T-helper 17 cell (primary cell): ENCODE measurements at regions not wholly inside any gene's neighbourhood (a gene's known extent, or its start where the extent isn't known, plus 50 kb on each side); places are given as distances from the start of the nearest gene placed in this dataset.

Experiments used
- ATAC-seq: fragments of 150-1000 bp; cut with Tn5 transposase; 2 replicates; pipeline ENCODE4 v1.10.0; 2021; ENCODE audit warnings: mild to moderate bottlenecking, moderate library complexity
- DNase-seq, 3 donors: peaks; one replicate each; pipeline versions ENCODE4 v3.0.0 to v3.0.0-alpha.2; 2020 to 2021
- H3K9me3 ChIP-seq: one replicate; pipeline ENCODE4 v1.7.0; 2013; ENCODE audit warnings: low read length, mild to moderate bottlenecking; ENCODE audit not compliant: control insufficient read depth, poor library complexity, severe bottlenecking
- H3K27ac Mint-ChIP-seq: one replicate; pipeline ENCODE4 v1.8.0; 2022; ENCODE audit warnings: mild to moderate bottlenecking, moderate library complexity, mixed read lengths
- H3K27me3 Mint-ChIP-seq: one replicate; pipeline ENCODE4 v1.8.0; 2022; ENCODE audit warnings: mixed read lengths
- H3K36me3 Mint-ChIP-seq: one replicate; pipeline ENCODE4 v1.8.0; 2022; ENCODE audit warnings: low read depth, mixed read lengths
- H3K4me1 Mint-ChIP-seq: one replicate; pipeline ENCODE4 v1.8.0; 2022; ENCODE audit warnings: mild to moderate bottlenecking, mixed read lengths
- H3K4me3 Mint-ChIP-seq: one replicate; pipeline ENCODE4 v1.8.0; 2022; ENCODE audit warnings: mild to moderate bottlenecking, moderate library complexity, mixed read lengths

DNA sequence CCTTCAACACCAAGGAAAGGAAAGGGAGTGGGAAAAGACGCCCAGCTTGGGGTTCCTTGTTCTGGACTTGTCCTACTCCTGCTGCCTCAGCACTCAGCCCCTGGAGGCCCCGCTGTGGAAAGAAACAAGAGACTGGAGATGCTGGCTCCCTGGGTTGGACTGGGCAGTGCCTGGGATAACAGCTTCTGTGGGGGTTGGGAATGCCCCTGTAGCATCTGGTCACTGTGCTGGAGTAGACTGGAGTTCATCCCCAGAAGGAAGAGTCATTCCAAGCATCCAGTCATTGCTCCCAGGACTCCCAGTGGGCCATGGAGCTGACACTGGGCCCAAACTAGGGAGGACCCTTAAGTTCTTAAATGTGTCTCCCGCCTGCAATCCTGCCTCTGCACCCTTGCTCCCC is 129.3 kb upstream of the HAAO start:
- H3K27ac Mint-ChIP-seq = no peak overlapping the region
- H3K9me3 ChIP-seq = no peaks in the 10 kb centered on the region
- DNase-seq = no peak
- peaks cover 51% of the 10 kb centered on the region for H3K27me3 Mint-ChIP-seq
- H3K4me1 Mint-ChIP-seq = peaks cover 2% of the 10 kb centered on the region
- ATAC-seq = no peak
- H3K36me3 Mint-ChIP-seq = peaks cover 7% of the 10 kb centered on the region
- H3K4me3 Mint-ChIP-seq = no peak overlapping the region

- Mint-ChIP-seq H3K27me3 (peaks cover 53% of the 10 kb centered on the region), H3K27ac (no peak overlapping the region), H3K4me3 (no peak overlapping the region), H3K4me1 (peaks cover 2% of the 10 kb centered on the region), H3K36me3 (peaks cover 7% of the 10 kb centered on the region)
- DNase-seq (no peak), ATAC-seq (no peak)
- H3K9me3 ChIP-seq = no peaks in the 10 kb centered on the region
Observed at GRCh38 chr2:42921147-42921520, 128.8 kb upstream of the HAAO start.

DNA sequence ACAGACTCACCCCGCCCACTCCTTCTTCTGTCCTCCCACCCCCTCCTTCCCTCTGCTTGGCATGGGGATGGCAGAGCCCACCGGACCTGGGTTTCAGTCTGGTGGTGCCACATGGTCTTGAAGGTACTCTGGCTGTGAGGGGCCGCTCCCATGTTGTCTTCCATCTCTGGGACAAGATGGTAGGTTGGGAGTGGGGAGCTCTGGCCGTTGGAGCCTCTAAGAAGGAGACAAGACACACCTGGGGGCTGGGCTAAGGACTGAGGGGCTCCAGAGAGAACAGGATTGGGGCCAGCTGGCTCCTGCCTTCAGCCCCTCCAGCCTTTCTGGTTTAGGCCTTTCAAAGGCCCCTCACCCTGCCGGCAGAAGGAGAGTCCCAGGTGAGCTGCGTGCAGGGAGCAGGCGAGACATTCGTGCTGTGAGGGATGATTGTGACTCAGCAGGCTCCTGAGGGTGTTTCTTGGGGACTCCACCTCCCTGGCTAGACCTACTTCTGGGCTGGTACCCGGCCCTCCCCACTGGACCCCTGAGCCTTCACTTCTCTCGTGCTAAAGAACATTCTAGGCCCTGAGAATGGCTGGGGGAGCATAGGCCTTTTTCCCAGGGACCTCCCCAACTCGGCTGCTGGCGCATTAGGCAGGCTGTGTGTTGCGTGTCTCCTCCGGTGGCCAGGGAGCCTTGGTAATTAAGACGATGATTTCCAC is 128.2 kb upstream of the HAAO start:
- ATAC-seq = no peak

DNA sequence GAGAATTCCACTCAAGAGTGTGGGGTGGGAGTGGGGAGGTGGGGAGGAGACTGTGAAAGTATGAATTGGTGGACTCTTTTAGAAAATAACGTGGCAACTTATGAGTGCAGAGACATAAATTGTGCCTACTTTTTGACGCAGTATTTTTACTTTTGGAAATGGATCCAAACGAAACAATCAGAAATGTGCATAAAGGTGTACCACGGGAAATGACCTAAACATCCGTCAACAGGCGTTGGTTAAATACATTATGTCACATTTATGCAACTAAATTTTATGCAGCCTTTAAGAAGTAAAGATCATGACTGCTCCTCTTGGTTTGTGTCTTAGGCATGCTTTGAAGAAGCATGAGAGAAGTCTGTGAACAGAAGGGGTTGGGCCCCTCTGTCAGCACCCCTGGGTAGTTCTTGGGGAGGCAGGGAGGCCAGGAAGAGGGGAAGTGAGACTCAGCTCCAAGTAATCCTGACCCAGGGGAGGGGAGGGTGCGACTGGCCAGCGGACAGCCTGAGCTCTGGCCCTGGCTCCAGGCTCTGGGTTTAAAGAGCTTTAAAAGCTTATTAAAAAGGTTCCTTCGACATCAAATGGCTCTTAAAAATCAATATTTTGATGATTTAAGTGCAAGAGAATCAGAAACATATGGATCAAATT is 126.4 kb upstream of the HAAO start:
- H3K9me3 ChIP-seq = no peaks in the 10 kb centered on the region
- Mint-ChIP-seq H3K27me3 (peaks cover 41% of the 10 kb centered on the region), H3K36me3 (peaks cover 4% of the 10 kb centered on the region), H3K27ac (no peak overlapping the region), H3K4me3 (no peak overlapping the region), H3K4me1 (peaks cover 2% of the 10 kb centered on the region)
- DNase-seq = no peak
- no peak for ATAC-seq

More for the DNA sequence above, 128.2 kb upstream of the HAAO start:
- no peak for DNase-seq
- Mint-ChIP-seq H3K27ac (no peak overlapping the region), H3K36me3 (peaks cover 7% of the 10 kb centered on the region), H3K27me3 (peaks cover 52% of the 10 kb centered on the region), H3K4me1 (peaks cover 2% of the 10 kb centered on the region), H3K4me3 (no peak overlapping the region)
- H3K9me3 ChIP-seq = no peaks in the 10 kb centered on the region

DNA sequence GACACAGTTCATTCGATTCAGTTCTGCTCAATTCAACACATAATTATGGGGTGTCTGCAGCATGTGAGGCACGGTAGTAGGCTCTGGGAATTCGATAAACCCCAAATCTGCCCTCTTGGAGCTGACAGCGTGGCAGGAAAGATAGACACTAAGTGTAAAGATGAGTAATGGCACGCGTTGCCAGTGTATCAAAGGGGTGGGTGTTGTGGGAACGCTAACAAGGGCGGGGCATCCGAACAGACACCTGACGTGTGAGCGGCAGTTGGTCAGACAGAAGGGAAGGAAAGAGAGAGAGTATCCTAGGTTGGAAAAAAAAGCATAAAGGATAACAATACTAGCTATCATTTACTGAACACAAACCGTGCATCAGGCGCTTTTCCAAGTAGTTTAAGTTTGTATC is 125.7 kb upstream of the HAAO start:
- DNase-seq (no peak), ATAC-seq (no peak)
- Mint-ChIP-seq H3K4me3 (no peak overlapping the region), H3K27ac (no peak overlapping the region), H3K36me3 (peaks cover 8% of the 10 kb centered on the region), H3K27me3 (peaks cover 41% of the 10 kb centered on the region), H3K4me1 (peaks cover 6% of the 10 kb centered on the region)
- no peaks in the 10 kb centered on the region for H3K9me3 ChIP-seq

DNA sequence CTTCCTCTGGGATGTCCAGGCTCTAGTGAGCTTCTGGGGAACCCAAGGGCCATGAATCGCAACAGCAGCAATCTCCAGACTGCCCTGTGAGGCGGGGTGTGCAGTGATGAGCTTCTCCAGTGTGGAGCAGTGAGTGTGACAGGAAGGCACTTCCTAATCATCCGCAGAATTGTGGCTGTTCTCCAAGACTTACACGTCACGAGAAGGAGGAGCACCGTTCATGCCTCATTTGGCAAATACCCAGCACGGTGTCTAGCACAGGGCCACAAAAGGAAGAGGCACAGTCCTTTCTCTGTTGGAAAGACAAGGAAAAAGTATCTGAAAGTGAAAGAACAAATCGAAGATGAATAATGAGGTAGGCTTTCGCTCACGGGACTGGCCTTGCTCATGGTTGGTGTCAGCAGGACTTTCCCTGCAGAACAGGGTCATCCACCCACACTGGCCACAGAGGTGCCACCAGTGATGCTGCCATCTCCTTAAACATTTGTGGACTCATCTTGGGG is 125.1 kb upstream of the HAAO start:
- DNase-seq (no peak), ATAC-seq (no peak)
- peaks cover 5% of the 10 kb centered on the region for H3K36me3 Mint-ChIP-seq
- no peaks in the 10 kb centered on the region for H3K9me3 ChIP-seq
- peaks cover 9% of the 10 kb centered on the region for H3K4me1 Mint-ChIP-seq
- H3K27ac Mint-ChIP-seq = no peak overlapping the region
- H3K4me3 Mint-ChIP-seq = no peak overlapping the region
- peaks cover 36% of the 10 kb centered on the region for H3K27me3 Mint-ChIP-seq

DNA sequence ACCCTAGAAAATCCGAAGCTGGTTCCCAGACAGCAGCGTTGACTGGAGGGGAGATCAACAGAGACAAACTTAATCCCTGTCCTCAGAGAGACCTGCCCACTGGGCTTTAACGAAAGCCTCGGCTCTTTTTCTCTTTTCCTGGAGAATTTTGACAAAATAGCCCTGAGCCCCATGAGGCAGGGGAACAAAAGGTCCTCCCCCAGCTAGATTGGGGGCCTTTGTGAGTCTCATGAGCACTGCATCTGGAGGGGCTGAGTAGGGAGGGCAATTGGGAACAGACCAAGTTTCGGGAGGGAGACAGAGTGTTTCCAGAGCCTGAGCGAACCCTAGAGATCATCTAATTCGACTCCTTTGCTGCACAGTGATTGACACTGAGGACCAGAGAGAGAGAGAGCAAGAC is 123.9 kb upstream of the HAAO start:
- peaks cover 29% of the 10 kb centered on the region for H3K27me3 Mint-ChIP-seq
- H3K36me3 Mint-ChIP-seq = peaks cover 5% of the 10 kb centered on the region
- H3K4me1 Mint-ChIP-seq = peaks cover 9% of the 10 kb centered on the region
- H3K9me3 ChIP-seq = no peaks in the 10 kb centered on the region
- no peak overlapping the region for H3K4me3 Mint-ChIP-seq
- no peak for ATAC-seq
- DNase-seq = no peak
- no peak overlapping the region for H3K27ac Mint-ChIP-seq

- no peak for ATAC-seq
- DNase-seq = no peak
- H3K4me1 Mint-ChIP-seq = peaks cover 9% of the 10 kb centered on the region
- H3K27ac Mint-ChIP-seq = no peak overlapping the region
- H3K9me3 ChIP-seq = no peaks in the 10 kb centered on the region
- peaks cover 5% of the 10 kb centered on the region for H3K36me3 Mint-ChIP-seq
- H3K4me3 Mint-ChIP-seq = no peak overlapping the region
- H3K27me3 Mint-ChIP-seq = peaks cover 30% of the 10 kb centered on the region
Observed at GRCh38 chr2:42914860-42915259, 122.5 kb upstream of the HAAO start.

DNA sequence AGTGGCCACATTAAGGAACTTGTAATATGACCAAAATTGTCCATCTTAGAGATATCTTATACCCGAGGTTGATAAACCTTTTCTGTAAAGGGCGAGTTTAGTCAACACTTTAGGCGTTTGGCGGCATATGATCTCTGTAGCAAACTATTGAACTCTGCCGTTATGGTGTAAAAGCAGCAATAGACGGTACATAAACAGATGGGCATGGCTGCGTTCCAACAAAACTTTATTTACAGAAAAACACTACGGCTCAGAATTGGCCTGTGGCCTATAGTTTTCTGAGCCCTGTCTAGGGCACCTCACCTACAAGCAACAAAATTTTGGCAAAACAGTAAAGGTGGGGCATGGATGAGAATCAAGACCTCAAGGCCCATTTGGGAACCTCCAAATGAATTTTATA is 121.9 kb upstream of the HAAO start:
- H3K4me3 Mint-ChIP-seq = no peak overlapping the region
- H3K36me3 Mint-ChIP-seq = peaks cover 5% of the 10 kb centered on the region
- DNase-seq = no peak
- no peak overlapping the region for H3K27ac Mint-ChIP-seq
- H3K4me1 Mint-ChIP-seq = peaks cover 9% of the 10 kb centered on the region
- H3K27me3 Mint-ChIP-seq = peaks cover 30% of the 10 kb centered on the region
- ATAC-seq = no peak
- H3K9me3 ChIP-seq = no peaks in the 10 kb centered on the region

GRCh38 chr2:42913280-42913878 is 121.0 kb upstream of the HAAO start:
- no peaks in the 10 kb centered on the region for H3K9me3 ChIP-seq
- H3K36me3 Mint-ChIP-seq = peaks cover 5% of the 10 kb centered on the region
- DNase-seq (no peak), ATAC-seq (no peak)
- no peak overlapping the region for H3K4me3 Mint-ChIP-seq
- peaks cover 9% of the 10 kb centered on the region for H3K4me1 Mint-ChIP-seq
- H3K27me3 Mint-ChIP-seq = peaks cover 26% of the 10 kb centered on the region
- peak overlapping the region; percentile 43 for H3K27ac Mint-ChIP-seq

DNA sequence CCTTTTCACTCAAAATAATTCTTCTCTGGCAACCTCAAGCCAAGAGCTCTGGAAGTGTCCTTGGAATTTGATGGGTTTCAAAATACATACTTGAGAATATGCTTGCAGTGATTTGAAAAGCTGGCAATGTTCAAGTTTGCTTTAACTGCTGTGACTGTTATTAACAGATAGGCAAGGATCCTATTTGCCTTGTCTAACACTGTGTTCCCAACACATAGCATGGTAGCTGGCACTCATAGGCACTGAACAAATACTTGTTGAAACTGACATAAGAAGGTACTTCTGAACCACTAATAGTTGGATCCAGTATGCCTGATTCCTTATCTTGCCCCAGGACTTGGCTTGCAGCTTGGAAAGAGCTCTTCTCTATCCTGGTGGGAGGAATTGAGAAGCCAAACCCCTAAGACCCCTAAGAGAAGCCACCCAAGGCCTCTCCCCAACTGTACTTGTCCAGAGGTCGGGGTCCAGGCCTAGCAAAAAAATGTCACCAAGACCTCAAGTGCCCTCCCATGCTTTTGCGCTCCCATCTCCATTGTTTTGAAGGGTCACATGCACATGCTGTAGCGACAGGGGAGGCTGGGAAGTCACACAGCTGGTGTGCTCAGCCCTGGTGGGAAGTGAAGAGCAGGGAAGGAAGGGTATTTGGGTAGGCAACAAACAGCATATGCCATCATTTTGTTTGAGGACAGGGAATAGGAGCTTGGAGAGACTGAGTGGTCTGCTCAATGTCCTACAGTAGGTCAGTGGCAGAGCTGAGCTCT is 118.4 kb upstream of the HAAO start:
- H3K27ac Mint-ChIP-seq = no peak overlapping the region
- DNase-seq (no peak), ATAC-seq (no peak)
- peaks cover 13% of the 10 kb centered on the region for H3K4me1 Mint-ChIP-seq
- peaks cover 24% of the 10 kb centered on the region for H3K27me3 Mint-ChIP-seq
- no peaks in the 10 kb centered on the region for H3K9me3 ChIP-seq
- no peak overlapping the region for H3K4me3 Mint-ChIP-seq
- H3K36me3 Mint-ChIP-seq = peaks cover 6% of the 10 kb centered on the region

DNA sequence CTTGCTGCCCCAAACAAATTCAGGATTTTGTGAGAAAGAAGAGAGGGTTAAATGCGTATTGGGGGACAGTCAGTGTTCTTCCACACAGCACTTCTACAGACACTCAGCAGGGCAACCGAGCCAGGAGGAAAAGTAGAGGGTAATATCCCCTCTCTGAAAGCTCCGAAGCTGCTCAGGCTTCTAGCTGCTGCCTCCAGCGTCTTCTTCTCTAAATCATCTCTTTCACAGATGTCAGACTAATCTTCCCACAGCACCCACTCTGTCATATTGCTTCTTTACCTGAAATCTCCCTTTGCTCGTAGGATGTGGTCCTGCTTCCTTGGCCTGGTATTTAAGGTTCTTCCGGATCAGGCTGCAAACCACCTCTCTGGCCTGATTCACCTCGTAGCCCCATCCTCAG is 117.6 kb upstream of the HAAO start:
- DNase-seq = no peak
- no peaks in the 10 kb centered on the region for H3K9me3 ChIP-seq
- peaks cover 13% of the 10 kb centered on the region for H3K4me1 Mint-ChIP-seq
- no peak for ATAC-seq
- H3K4me3 Mint-ChIP-seq = no peak overlapping the region
- peaks cover 6% of the 10 kb centered on the region for H3K36me3 Mint-ChIP-seq
- H3K27ac Mint-ChIP-seq = no peak overlapping the region
- peaks cover 33% of the 10 kb centered on the region for H3K27me3 Mint-ChIP-seq

GRCh38 chr2:42908518-42909200 is 116.3 kb upstream of the HAAO start:
- no peak overlapping the region for H3K4me3 Mint-ChIP-seq
- H3K27me3 Mint-ChIP-seq = peaks cover 38% of the 10 kb centered on the region
- ATAC-seq (no peak), DNase-seq (no peak)
- H3K27ac Mint-ChIP-seq = peak overlapping the region; percentile 43
- H3K4me1 Mint-ChIP-seq = peaks cover 12% of the 10 kb centered on the region
- H3K9me3 ChIP-seq = no peaks in the 10 kb centered on the region
- H3K36me3 Mint-ChIP-seq = peaks cover 6% of the 10 kb centered on the region
